PC-9 (cell line): ENCODE measurements at regions not wholly inside any gene's neighbourhood (a gene's known extent, or its start where the extent isn't known, plus 50 kb on each side); places are given as distances from the start of the nearest gene placed in this dataset.

Experiments used
- BruUV-seq: library from RNA; stranded (reverse); fragments of 400-500 nt; replicated peaks from 2 replicates; lab custom pipeline; 2021; lab: Mats Ljungman, UMichigan
- CTCF ChIA-PET: fragments of 300-600 bp; sonication (Branson Sonifier 250); formaldehyde crosslinking; loops from one replicate; lab custom pipeline; 2022; ENCODE audit warnings: antibody characterized with exemption; lab: Charles Lee
- POLR2A ChIA-PET: fragments of 300-600 bp; sonication (Branson Sonifier 250); formaldehyde crosslinking; loops from one replicate; lab custom pipeline; 2022; ENCODE audit warnings: antibody characterized with exemption; ENCODE audit not compliant: unreplicated experiment; lab: Charles Lee
- DNase-seq, 2 experiments: peaks; one replicate each; pipeline versions ENCODE4 v3.0.0 to v3.0.0-alpha.2; 2015 to 2022; ENCODE audit warnings: mixed read lengths in 1 of 2
- H2AFZ ChIP-seq: fragments of 200-600 bp; sonication (generic); 2 replicates; pipeline ENCODE4 v1.8.1; 2017; ENCODE audit warnings: antibody characterized with exemption
- H3F3A ChIP-seq: fragments of 200-600 bp; sonication (generic); 2 replicates; pipeline ENCODE4 v1.8.1; 2017; ENCODE audit warnings: antibody characterized with exemption, mild to moderate bottlenecking, low read depth; ENCODE audit not compliant: insufficient read depth
- H3K27ac ChIP-seq: fragments of 200-600 bp; sonication (generic); 2 replicates; pipeline ENCODE4 v1.6.1; 2016; ENCODE audit warnings: mixed run types
- H3K27me3 ChIP-seq: fragments of 200-600 bp; sonication (generic); 2 replicates; pipeline ENCODE4 v1.6.1; 2016; ENCODE audit warnings: low read depth, mixed run types; ENCODE audit not compliant: insufficient read depth
- H3K36me3 ChIP-seq: fragments of 200-600 bp; sonication (generic); 2 replicates; pipeline ENCODE4 v1.6.1; 2016; ENCODE audit warnings: low read depth, mixed run types
- H3K4me1 ChIP-seq: fragments of 200-600 bp; sonication (generic); replicated peaks from 2 replicates; pipeline ENCODE4 v1.6.1; 2016; ENCODE audit warnings: mixed run types; ENCODE audit not compliant: insufficient read depth
- H3K4me2 ChIP-seq: fragments of 200-600 bp; sonication (generic); 2 replicates; pipeline ENCODE4 v1.6.1; 2017; ENCODE audit warnings: mixed run types
- H3K4me3 ChIP-seq: fragments of 200-600 bp; sonication (generic); 2 replicates; pipeline ENCODE4 v1.6.1; 2016; ENCODE audit warnings: mixed run types
- H3K79me2 ChIP-seq: fragments of 200-600 bp; sonication (generic); 2 replicates; pipeline ENCODE4 v1.6.1; 2017; ENCODE audit warnings: low read depth, mixed run types
- H3K9me2 ChIP-seq: fragments of 200-600 bp; sonication (generic); 2 replicates; pipeline ENCODE4 v1.8.1; 2017; ENCODE audit warnings: mild to moderate bottlenecking; ENCODE audit not compliant: insufficient read depth
- H3K9me3 ChIP-seq: fragments of 200-600 bp; sonication (generic); 2 replicates; pipeline ENCODE4 v1.8.1; 2016; ENCODE audit warnings: low read depth; ENCODE audit not compliant: insufficient read depth
- H4K20me1 ChIP-seq: fragments of 200-600 bp; sonication (generic); 2 replicates; pipeline ENCODE4 v1.8.1; 2017; ENCODE audit not compliant: insufficient read depth
- CTCF ChIP-seq: fragments of 200-600 bp; sonication (generic); conservative IDR thresholded peaks from 2 replicates; pipeline ENCODE4 v1.6.1; 2017; ENCODE audit warnings: mixed run types, antibody characterized with exemption, mild to moderate bottlenecking, moderate library complexity
- EZH2 ChIP-seq: fragments of 200-600 bp; sonication (generic); IDR thresholded peaks from 2 replicates; pipeline ENCODE4 v1.8.0; 2017; ENCODE audit warnings: antibody characterized with exemption, low read depth
- intact Hi-C: fragments of 100-400 bp; cut with micrococcal nuclease; formaldehyde crosslinking; loops from one replicate; pipeline ENCODE4 v1.10.0; 2022; ENCODE audit not compliant: unreplicated experiment

- Histone ChIP-seq H3K79me2 (no peaks in the 10 kb centered on the region), H3K4me3 (no peak overlapping the region), H2AFZ (no peak overlapping the region), H3K9me3 (no peaks in the 10 kb centered on the region), H3F3A (no peaks in the 10 kb centered on the region), H3K27ac (no peak overlapping the region), H3K4me1 (no peaks in the 10 kb centered on the region), H3K36me3 (no peaks in the 10 kb centered on the region), H4K20me1 (no peaks in the 10 kb centered on the region), H3K27me3 (0 out of 2 replicates have a peak, but pooled peaks cover 4% of the 10 kb centered on the region), H3K4me2 (no peak overlapping the region), H3K9me2 (no peaks in the 10 kb centered on the region)
- CTCF ChIA-PET: no interaction called here
- intact Hi-C loops: no loop called here
- no TSS peak for BruUV-seq
- DNase-seq: no peak
- no peak for TF ChIP-seq CTCF
- no peak for TF ChIP-seq EZH2
- POLR2A ChIA-PET: no interaction called here
Measured at GRCh38 chr10:28127881-28128280, 129.0 kb upstream of the ODAD2 start.

- H3K4me2 ChIP-seq: no peak overlapping the region
- no peaks in the 10 kb centered on the region for H3K4me1 ChIP-seq
- no peak overlapping the region for H3K27ac ChIP-seq
- TF ChIP-seq EZH2: no peak
- no peak for TF ChIP-seq CTCF
- intact Hi-C loops: no loop called here
- H3K79me2 ChIP-seq: no peaks in the 10 kb centered on the region
- H3F3A ChIP-seq: no peaks in the 10 kb centered on the region
- H2AFZ ChIP-seq: no peak overlapping the region
- CTCF ChIA-PET: no interaction called here
- POLR2A ChIA-PET: no interaction called here
- no TSS peak for BruUV-seq
- H3K27me3 ChIP-seq: 0 out of 2 replicates have a peak, but pooled peaks cover 4% of the 10 kb centered on the region
- H3K36me3 ChIP-seq: no peaks in the 10 kb centered on the region
- H3K9me3 ChIP-seq: no peaks in the 10 kb centered on the region
- H3K9me2 ChIP-seq: no peaks in the 10 kb centered on the region
- no peaks in the 10 kb centered on the region for H4K20me1 ChIP-seq
- H3K4me3 ChIP-seq: no peak overlapping the region
- DNase-seq: no peak
Measured at GRCh38 chr10:28125701-28126100, 126.8 kb upstream of the ODAD2 start.

GRCh38 chr10:28120795-28121194 lies 121.9 kb upstream of the ODAD2 start:
- no peak overlapping the region for H2AFZ ChIP-seq
- CTCF ChIA-PET: no interaction called here
- POLR2A ChIA-PET: no interaction called here
- H3F3A ChIP-seq: no peaks in the 10 kb centered on the region
- TF ChIP-seq EZH2 (no peak), CTCF (no peak)
- H3K36me3 ChIP-seq: no peaks in the 10 kb centered on the region
- H4K20me1 ChIP-seq: no peaks in the 10 kb centered on the region
- no peak overlapping the region for H3K4me2 ChIP-seq
- no peaks in the 10 kb centered on the region for H3K4me1 ChIP-seq
- DNase-seq: no peak
- H3K4me3 ChIP-seq: no peak overlapping the region
- intact Hi-C loops: no loop called here
- BruUV-seq: no TSS peak
- 0 out of 2 replicates have a peak, but pooled peaks cover 2% of the 10 kb centered on the region for H3K27me3 ChIP-seq
- H3K9me3 ChIP-seq: no peaks in the 10 kb centered on the region
- no peaks in the 10 kb centered on the region for H3K79me2 ChIP-seq
- H3K27ac ChIP-seq: no peak overlapping the region
- no peaks in the 10 kb centered on the region for H3K9me2 ChIP-seq
